ENCODE measurements at regions not wholly inside any gene's neighbourhood (a gene's known extent, or its start where the extent isn't known, plus 50 kb on each side); places are given as distances from the start of the nearest gene placed in this dataset.
A peak's percentile ranks its signal among the peaks of the same experiment; 100 is the strongest.

DNA sequence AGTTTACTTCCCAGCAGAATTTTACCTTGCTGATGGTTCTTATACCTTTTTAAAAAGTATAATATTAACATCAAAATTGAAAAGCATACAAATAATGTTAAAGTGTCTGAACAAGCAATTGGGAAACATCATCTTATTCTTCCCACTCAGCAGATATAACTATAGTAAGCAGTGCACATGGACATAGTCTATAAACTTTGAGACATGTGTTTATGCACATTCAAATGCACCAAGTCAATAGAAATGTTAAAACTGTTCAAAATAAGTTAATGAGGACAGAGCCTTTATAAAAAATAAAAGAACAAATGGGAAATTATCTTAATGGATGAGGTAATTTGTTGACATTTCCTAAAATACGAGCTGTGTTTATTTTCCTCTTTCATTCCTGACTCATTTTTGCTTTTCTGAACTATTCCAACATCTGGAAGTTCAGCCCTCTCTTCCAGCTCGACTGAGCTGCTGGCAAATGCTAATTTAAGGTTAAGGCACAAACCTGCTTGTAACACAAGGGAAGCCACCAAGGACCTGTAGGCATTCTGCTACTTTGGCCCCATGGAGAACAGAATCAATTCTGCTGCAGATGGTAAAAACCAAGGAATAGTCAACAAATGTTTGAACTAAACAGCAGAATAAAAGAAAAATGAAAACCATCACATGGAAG, 110.3 kb upstream of the MAP3K4 start:
- TF ChIP-seq EZH2 (IDR thresholded peaks at IDR 0.05; ENCODE audit: insufficient read depth, poor library complexity, severe bottlenecking) (no peak), EZH2phosphoT487 (IDR thresholded peaks at IDR 0.05; ENCODE audit: insufficient read depth, low read depth) (no peak)
- Histone ChIP-seq H4K20me1 (ENCODE audit: insufficient read depth) (no peaks in the 10 kb centered on the region), H3K4me3 (no peak overlapping the region), H3K79me2 (ENCODE audit: insufficient read depth) (no peaks in the 10 kb centered on the region), H3K27me3 (replicated peaks; ENCODE audit: insufficient read depth) (no peaks in the 10 kb centered on the region), H3K9me2 (ENCODE audit: insufficient read depth) (no peaks in the 10 kb centered on the region), H3K4me1 (ENCODE audit: insufficient read depth) (peaks cover 11% of the 10 kb centered on the region; the same call in 1 of the 2 replicates), H3K9me3 (ENCODE audit: low read depth) (no peaks in the 10 kb centered on the region), H3K4me2 (ENCODE audit: unreplicated experiment) (no peak overlapping the region), H3F3A (ENCODE audit: insufficient read depth) (no peaks in the 10 kb centered on the region), H3K27ac (no peak overlapping the region), H2AFZ (peak overlapping the region; percentile 24; the same call in 1 of the 2 replicates), H3K36me3 (ENCODE audit: low read depth) (no peaks in the 10 kb centered on the region), H3K9ac (no peak overlapping the region)
- WGBS, 2 experiments (ENCODE audit: low coverage in 1 of 2, low lambda C conversion rate in 2 of 2, missing lambda C conversion rate in 2 of 2): 3 to 4% methylated on average over 2 of the region's 2 CpGs
- DNase-seq: peak; percentile 36
- in situ Hi-C loops (cut with MboI): no loop called here

DNA sequence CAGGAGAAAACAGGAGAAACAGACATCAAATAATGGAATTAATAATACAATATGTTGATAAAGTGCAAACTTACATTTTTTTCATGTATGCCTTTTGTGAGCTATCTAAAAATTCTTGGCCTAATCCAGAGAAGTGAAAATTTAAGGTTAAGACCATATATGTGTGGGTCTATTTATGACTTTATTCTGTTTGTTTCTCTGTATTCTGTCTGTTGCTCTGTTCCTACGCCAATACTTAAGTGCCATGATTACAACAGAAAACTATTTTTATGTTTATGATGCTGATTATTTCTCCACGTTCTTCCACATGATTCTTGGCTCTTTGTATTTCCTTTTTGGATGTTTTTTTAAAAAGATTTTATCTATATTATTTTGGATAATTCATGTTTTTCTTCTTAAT, 109.6 kb upstream of the MAP3K4 start:
- Histone ChIP-seq H4K20me1 (ENCODE audit: insufficient read depth) (no peaks in the 10 kb centered on the region), H3K79me2 (ENCODE audit: insufficient read depth) (no peaks in the 10 kb centered on the region), H3F3A (ENCODE audit: insufficient read depth) (no peaks in the 10 kb centered on the region), H3K36me3 (ENCODE audit: low read depth) (no peaks in the 10 kb centered on the region), H3K9me2 (ENCODE audit: insufficient read depth) (no peaks in the 10 kb centered on the region), H3K27me3 (replicated peaks; ENCODE audit: insufficient read depth) (no peaks in the 10 kb centered on the region), H3K9ac (peak overlapping the region; percentile 19; the same call in 1 of the 2 replicates), H3K4me1 (ENCODE audit: insufficient read depth) (peaks cover 11% of the 10 kb centered on the region; the same call in 1 of the 2 replicates), H3K9me3 (ENCODE audit: low read depth) (no peaks in the 10 kb centered on the region), H3K4me3 (no peak overlapping the region), H3K4me2 (ENCODE audit: unreplicated experiment) (no peak overlapping the region), H2AFZ (0 out of 2 replicates have a peak overlapping the region, but pooled peaks have one; percentile 9), H3K27ac (0 out of 2 replicates have a peak overlapping the region, but pooled peaks have one; percentile 3)
- TF ChIP-seq EZH2 (IDR thresholded peaks at IDR 0.05; ENCODE audit: insufficient read depth, poor library complexity, severe bottlenecking): no peak
- TF ChIP-seq EZH2phosphoT487 (IDR thresholded peaks at IDR 0.05; ENCODE audit: insufficient read depth, low read depth): no peak
- in situ Hi-C loops (cut with MboI): no loop called here
- 21 to 26% methylated on average over 2 of the region's 2 CpGs for WGBS, 2 experiments (ENCODE audit: low coverage in 1 of 2, low lambda C conversion rate in 2 of 2, missing lambda C conversion rate in 2 of 2)
- DNase-seq: peak; percentile 48

- no peak overlapping the region for H3K4me2 ChIP-seq (ENCODE audit: unreplicated experiment)
- in situ Hi-C loops (cut with MboI): no loop called here
- H3K36me3 ChIP-seq (ENCODE audit: low read depth): no peaks in the 10 kb centered on the region
- H3K9me2 ChIP-seq (ENCODE audit: insufficient read depth): no peaks in the 10 kb centered on the region
- no peaks in the 10 kb centered on the region for H4K20me1 ChIP-seq (ENCODE audit: insufficient read depth)
- TF ChIP-seq EZH2phosphoT487 (IDR thresholded peaks at IDR 0.05; ENCODE audit: insufficient read depth, low read depth): no peak
- no peak for TF ChIP-seq EZH2 (IDR thresholded peaks at IDR 0.05; ENCODE audit: insufficient read depth, poor library complexity, severe bottlenecking)
- 0 out of 2 replicates have a peak overlapping the region, but pooled peaks have one; percentile 3 for H3K27ac ChIP-seq
- WGBS, 2 experiments (ENCODE audit: low coverage in 1 of 2, low lambda C conversion rate in 2 of 2, missing lambda C conversion rate in 2 of 2): 50 to 53% methylated on average over 5 of the region's 5 CpGs
- no peaks in the 10 kb centered on the region for H3K79me2 ChIP-seq (ENCODE audit: insufficient read depth)
- no peak overlapping the region for H3K4me3 ChIP-seq
- H3K4me1 ChIP-seq (ENCODE audit: insufficient read depth): peaks cover 11% of the 10 kb centered on the region; the same call in 1 of the 2 replicates
- DNase-seq: peak; percentile 77
- no peak overlapping the region for H2AFZ ChIP-seq
- no peaks in the 10 kb centered on the region for H3K27me3 ChIP-seq (replicated peaks; ENCODE audit: insufficient read depth)
- no peaks in the 10 kb centered on the region for H3F3A ChIP-seq (ENCODE audit: insufficient read depth)
- no peaks in the 10 kb centered on the region for H3K9me3 ChIP-seq (ENCODE audit: low read depth)
- peak overlapping the region; percentile 19; the same call in 1 of the 2 replicates for H3K9ac ChIP-seq
These were observed 108.7 kb upstream of the MAP3K4 start for GRCh38 chr6:160882791-160883279.

- Histone ChIP-seq H2AFZ (no peak overlapping the region), H3K9me2 (ENCODE audit: insufficient read depth) (no peaks in the 10 kb centered on the region), H3K27ac (no peak overlapping the region), H3K79me2 (ENCODE audit: insufficient read depth) (no peaks in the 10 kb centered on the region), H3K4me2 (ENCODE audit: unreplicated experiment) (no peak overlapping the region), H3K4me3 (no peak overlapping the region), H3K27me3 (replicated peaks; ENCODE audit: insufficient read depth) (no peaks in the 10 kb centered on the region), H3K36me3 (ENCODE audit: low read depth) (no peaks in the 10 kb centered on the region), H4K20me1 (ENCODE audit: insufficient read depth) (no peaks in the 10 kb centered on the region), H3K4me1 (ENCODE audit: insufficient read depth) (peaks cover 11% of the 10 kb centered on the region; the same call in 1 of the 2 replicates), H3K9me3 (ENCODE audit: low read depth) (no peaks in the 10 kb centered on the region), H3K9ac (no peak overlapping the region), H3F3A (ENCODE audit: insufficient read depth) (no peaks in the 10 kb centered on the region)
- TF ChIP-seq EZH2 (IDR thresholded peaks at IDR 0.05; ENCODE audit: insufficient read depth, poor library complexity, severe bottlenecking): no peak
- WGBS, 2 experiments (ENCODE audit: low coverage in 1 of 2, low lambda C conversion rate in 2 of 2, missing lambda C conversion rate in 2 of 2): 76% methylated on average over 2 of the region's 2 CpGs
- no peak for DNase-seq
- in situ Hi-C loops (cut with MboI): no loop called here
These were observed 108.0 kb upstream of the MAP3K4 start for GRCh38 chr6:160883560-160883959.
